Lower leg skin (tissue), 3 donors: ENCODE measurements at regions not wholly inside any gene's neighbourhood (a gene's known extent, or its start where the extent isn't known, plus 50 kb on each side); places are given as distances from the start of the nearest gene placed in this dataset.

ENCODE experiments used
- POLR2A ChIP-seq, 2 donors: fragments of 450-650 bp; IDR thresholded peaks; one replicate each; pipeline ENCODE4 v1.6.1; 2016 to 2017; ENCODE audit warnings: antibody characterized with exemption in 2 of 2, mild to moderate bottlenecking in 1 of 2, moderate library complexity in 1 of 2
- TF ChIP-seq, protein P1 (sequence below), 3 donors: fragments of 450-650 bp; IDR thresholded peaks; one replicate each; pipeline ENCODE4 v1.5.1; 2016; ENCODE audit warnings: antibody characterized with exemption in 3 of 3, mild to moderate bottlenecking in 3 of 3, moderate library complexity in 2 of 3

GRCh38 chr1:38576241-38576640 is 283.3 kb downstream of the RRAGC start:
- TF ChIP-seq, protein P1, sequence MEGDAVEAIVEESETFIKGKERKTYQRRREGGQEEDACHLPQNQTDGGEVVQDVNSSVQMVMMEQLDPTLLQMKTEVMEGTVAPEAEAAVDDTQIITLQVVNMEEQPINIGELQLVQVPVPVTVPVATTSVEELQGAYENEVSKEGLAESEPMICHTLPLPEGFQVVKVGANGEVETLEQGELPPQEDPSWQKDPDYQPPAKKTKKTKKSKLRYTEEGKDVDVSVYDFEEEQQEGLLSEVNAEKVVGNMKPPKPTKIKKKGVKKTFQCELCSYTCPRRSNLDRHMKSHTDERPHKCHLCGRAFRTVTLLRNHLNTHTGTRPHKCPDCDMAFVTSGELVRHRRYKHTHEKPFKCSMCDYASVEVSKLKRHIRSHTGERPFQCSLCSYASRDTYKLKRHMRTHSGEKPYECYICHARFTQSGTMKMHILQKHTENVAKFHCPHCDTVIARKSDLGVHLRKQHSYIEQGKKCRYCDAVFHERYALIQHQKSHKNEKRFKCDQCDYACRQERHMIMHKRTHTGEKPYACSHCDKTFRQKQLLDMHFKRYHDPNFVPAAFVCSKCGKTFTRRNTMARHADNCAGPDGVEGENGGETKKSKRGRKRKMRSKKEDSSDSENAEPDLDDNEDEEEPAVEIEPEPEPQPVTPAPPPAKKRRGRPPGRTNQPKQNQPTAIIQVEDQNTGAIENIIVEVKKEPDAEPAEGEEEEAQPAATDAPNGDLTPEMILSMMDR (IDR thresholded peaks at IDR 0.05) = no peak
- TF ChIP-seq POLR2A (IDR thresholded peaks at IDR 0.05) = no peak
